ENCODE measurements at regions not wholly inside any gene's neighbourhood (a gene's known extent, or its start where the extent isn't known, plus 50 kb on each side); places are given as distances from the start of the nearest gene placed in this dataset.

DNA sequence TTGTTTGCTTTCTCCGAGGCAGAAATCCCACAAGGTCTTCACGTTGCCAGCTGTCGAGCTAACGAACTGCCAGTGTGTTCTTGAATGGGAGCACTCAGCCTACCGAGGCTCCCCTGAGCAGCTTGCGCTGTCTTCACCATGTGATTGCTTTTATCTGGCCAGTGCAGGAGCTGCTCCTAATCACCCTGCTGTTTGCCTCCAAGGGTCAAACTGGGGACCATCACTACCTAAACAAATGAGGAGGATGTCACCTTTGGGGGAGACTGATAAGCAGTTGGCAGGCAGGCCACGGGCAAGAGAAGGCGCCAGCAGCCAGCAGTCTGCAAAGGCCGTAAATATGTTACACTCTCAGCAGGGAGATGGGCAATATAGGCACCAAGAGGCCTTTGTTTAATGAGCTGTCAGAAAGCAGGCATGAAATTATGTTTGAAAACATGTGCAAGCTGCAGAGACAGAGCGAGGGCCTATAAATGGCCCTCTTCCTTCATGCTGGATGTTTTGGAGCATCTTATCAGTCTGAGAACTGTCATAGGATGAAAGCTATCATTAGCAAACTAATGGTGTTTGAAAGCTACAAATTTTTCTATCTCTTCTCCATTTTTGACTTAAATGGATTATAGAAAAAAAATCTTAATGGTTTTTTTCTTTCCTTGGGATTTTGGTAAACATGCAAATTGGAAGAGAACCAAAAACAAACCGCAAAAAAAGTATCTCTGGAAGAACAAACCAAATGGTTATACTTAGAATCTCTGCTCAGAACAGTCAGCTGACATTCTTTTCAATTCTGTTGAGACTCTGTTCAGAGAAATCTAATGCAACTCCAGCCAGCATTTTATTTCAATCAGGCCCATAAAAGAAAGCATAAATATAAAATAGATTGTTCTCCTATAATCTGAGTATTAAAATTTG is 267.3 kb upstream of the NPVF start:
- no peak for DNase-seq
- Histone ChIP-seq H3K4me1 (peaks cover 0 to 18% (median 16%) of the 10 kb centered on the region in 4 donors), H3K27me3 (no peaks in the 10 kb centered on the region), H3K36me3 (no peaks in the 10 kb centered on the region), H3K9me3 (no peaks in the 10 kb centered on the region), H3K4me3 (no peak overlapping the region), H3K27ac (peak overlapping the region in 2 of 4 donors; percentile 17 to 55)
- intact Hi-C loops (cut with DNase I): no loop called here
- TF ChIP-seq EP300 (IDR thresholded peaks at IDR 0.05) (no peak), POLR2AphosphoS5 (IDR thresholded peaks at IDR 0.05) (no peak)
- TF ChIP-seq, protein P1, sequence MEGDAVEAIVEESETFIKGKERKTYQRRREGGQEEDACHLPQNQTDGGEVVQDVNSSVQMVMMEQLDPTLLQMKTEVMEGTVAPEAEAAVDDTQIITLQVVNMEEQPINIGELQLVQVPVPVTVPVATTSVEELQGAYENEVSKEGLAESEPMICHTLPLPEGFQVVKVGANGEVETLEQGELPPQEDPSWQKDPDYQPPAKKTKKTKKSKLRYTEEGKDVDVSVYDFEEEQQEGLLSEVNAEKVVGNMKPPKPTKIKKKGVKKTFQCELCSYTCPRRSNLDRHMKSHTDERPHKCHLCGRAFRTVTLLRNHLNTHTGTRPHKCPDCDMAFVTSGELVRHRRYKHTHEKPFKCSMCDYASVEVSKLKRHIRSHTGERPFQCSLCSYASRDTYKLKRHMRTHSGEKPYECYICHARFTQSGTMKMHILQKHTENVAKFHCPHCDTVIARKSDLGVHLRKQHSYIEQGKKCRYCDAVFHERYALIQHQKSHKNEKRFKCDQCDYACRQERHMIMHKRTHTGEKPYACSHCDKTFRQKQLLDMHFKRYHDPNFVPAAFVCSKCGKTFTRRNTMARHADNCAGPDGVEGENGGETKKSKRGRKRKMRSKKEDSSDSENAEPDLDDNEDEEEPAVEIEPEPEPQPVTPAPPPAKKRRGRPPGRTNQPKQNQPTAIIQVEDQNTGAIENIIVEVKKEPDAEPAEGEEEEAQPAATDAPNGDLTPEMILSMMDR (IDR thresholded peaks at IDR 0.05): no peak
- 75 to 81% methylated on average over 11 of the region's 11 CpGs for WGBS, 2 donors

DNA sequence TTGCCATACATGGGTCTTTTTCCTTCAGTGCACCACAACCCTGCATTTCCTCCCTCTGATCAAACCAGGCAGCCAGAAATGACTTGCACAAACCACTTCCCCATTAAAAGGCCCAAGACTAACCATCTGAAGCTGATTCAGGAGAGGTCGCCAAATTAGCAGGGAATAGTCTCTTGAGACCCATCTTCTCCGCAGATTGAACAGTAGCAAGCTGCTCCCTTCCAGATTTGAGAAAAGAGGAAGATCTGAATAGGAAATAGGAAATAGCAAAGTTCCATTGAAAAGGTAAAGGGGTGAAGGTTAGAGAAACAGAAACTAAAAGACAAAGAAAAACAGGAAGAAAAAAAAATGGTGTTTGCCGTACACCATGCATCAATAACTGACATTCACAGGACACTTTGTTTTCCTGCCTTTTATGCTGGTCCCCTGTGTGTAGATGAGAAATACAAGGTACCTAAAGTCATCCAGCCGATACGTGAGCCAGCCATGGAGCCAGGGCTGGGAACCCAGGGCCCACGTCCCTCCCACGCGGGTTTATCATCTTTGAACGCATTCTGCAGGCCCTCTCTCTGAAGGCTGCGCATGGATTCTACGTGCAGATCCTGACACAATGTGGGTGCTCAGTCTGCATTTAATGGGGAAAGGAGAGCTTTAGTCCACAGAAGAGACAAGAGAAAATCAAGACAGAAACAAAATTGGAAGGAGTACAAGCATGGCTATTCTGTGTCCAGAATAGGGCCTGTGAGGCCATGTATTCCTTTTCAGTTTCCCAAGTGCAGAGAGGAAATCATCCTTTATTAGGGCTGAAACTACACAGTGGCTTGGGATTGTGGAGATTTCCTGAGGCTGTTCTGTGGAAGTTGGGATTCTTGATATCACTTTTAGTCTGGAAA is 268.4 kb upstream of the NPVF start:
- 69 to 92% methylated on average over 11 of the region's 11 CpGs for WGBS, 2 donors
- Histone ChIP-seq H3K4me1 (peaks cover 0 to 18% (median 16%) of the 10 kb centered on the region in 4 donors), H3K4me3 (no peak overlapping the region), H3K27me3 (no peaks in the 10 kb centered on the region), H3K9me3 (no peaks in the 10 kb centered on the region), H3K27ac (peak overlapping the region in 2 of 4 donors; percentile 24 to 26), H3K36me3 (no peaks in the 10 kb centered on the region)
- intact Hi-C loops (cut with DNase I): no loop called here
- DNase-seq: no peak
- no peak for TF ChIP-seq EP300 (IDR thresholded peaks at IDR 0.05)
- TF ChIP-seq POLR2AphosphoS5 (IDR thresholded peaks at IDR 0.05): no peak
- no peak for TF ChIP-seq POLR2A (IDR thresholded peaks at IDR 0.05)

DNA sequence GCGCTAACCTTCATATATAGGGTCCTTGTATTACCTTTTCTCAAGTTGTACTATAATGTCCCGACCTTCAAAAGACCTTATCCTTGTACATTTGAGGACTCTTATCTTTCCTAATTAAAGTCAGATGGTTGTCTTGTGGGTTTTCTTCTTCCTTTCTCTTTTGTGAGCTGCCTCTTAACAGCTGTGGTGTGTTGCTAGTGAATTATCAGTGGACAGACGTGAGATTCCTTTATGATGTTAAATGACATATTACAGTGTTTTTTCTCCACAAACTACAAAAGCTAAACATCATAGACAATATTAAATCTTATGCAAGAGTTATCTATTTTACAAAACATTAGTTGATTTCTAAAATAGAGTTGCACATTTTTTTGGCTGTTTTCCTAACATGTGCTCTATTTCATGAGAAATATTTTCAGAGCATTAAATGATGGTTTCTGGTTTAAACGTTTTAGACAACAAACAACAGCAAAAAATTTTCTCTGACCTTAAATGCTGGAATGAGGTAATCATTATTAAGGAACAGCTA is 272.2 kb upstream of the NPVF start:
- no peak overlapping the region for H3K27ac ChIP-seq
- H3K27me3 ChIP-seq: no peaks in the 10 kb centered on the region
- TF ChIP-seq, protein P1 (IDR thresholded peaks at IDR 0.05): no peak
- TF ChIP-seq POLR2AphosphoS5 (IDR thresholded peaks at IDR 0.05) (no peak), POLR2A (IDR thresholded peaks at IDR 0.05) (no peak), EP300 (IDR thresholded peaks at IDR 0.05) (no peak)
- WGBS, 2 donors: 68 to 78% methylated on average over 4 of the region's 4 CpGs
- DNase-seq: no peak
- no peaks in the 10 kb centered on the region for H3K36me3 ChIP-seq
- H3K9me3 ChIP-seq: no peaks in the 10 kb centered on the region
- no peak overlapping the region for H3K4me3 ChIP-seq
- intact Hi-C loops (cut with DNase I): loop anchor here (5.0 kb wide), 1 partner anchor 38 kb away; no protein-coding TSS in a partner anchor
- H3K4me1 ChIP-seq: peaks cover 0 to 11% (median 9%) of the 10 kb centered on the region in 4 donors

DNA sequence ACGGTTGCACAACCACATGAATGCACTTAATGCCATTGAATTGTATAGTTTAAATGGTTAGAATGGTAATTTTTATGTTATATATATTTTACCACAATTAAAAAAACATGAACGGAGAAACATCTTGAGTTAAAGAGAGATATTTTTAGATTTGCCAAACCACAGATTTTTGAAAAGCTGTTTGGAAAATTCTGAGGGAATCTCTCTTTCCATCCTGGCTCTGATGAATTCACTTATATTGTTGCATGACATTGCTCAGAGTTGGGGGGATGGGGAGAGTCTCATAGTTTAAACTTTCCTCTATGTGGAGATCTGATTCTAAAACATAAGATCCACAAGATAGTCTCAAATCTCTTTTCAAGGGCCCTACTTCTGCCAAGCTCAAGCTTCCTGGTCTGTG is 275.0 kb upstream of the NPVF start:
- Histone ChIP-seq H3K9me3 (no peaks in the 10 kb centered on the region), H3K27me3 (no peaks in the 10 kb centered on the region), H3K27ac (no peak overlapping the region), H3K4me3 (no peak overlapping the region), H3K4me1 (no peaks in the 10 kb centered on the region), H3K36me3 (no peaks in the 10 kb centered on the region)
- TF ChIP-seq POLR2A (IDR thresholded peaks at IDR 0.05) (no peak), EP300 (IDR thresholded peaks at IDR 0.05) (no peak), POLR2AphosphoS5 (IDR thresholded peaks at IDR 0.05) (no peak)
- TF ChIP-seq, protein P1 (IDR thresholded peaks at IDR 0.05): no peak
- WGBS, 2 donors: 67 to 87% methylated on average over 2 of the region's 2 CpGs
- intact Hi-C loops (cut with DNase I): loop anchor here (5.0 kb wide), 1 partner anchor 41 kb away; no protein-coding TSS in a partner anchor
- no peak for DNase-seq

All from sigmoid colon (tissue), 6 donors.